Choroid plexus epithelial cell (primary cell): ENCODE measurements at regions not wholly inside any gene's neighbourhood (a gene's known extent, or its start where the extent isn't known, plus 50 kb on each side); places are given as distances from the start of the nearest gene placed in this dataset.

Experiments used
- DNase-seq: peaks from one replicate; pipeline ENCODE4 v3.0.0-alpha.2; 2010; ENCODE audit warnings: low read depth
- H3K4me3 ChIP-seq: 2 replicates; pipeline ENCODE4 v1.5.1; 2011; ENCODE audit warnings: low read depth, mild to moderate bottlenecking, control low read depth, low read length, moderate library complexity
- TF ChIP-seq, protein P1 (sequence below): conservative IDR thresholded peaks from 2 replicates; pipeline ENCODE4 v1.5.1; 2011; ENCODE audit warnings: low read depth, mild to moderate bottlenecking, control low read depth, inconsistent platforms, low read length, moderate library complexity

GRCh38 chr16:77581706-77582105 is 140.6 kb upstream of the NUDT7 start:
- TF ChIP-seq, protein P1, sequence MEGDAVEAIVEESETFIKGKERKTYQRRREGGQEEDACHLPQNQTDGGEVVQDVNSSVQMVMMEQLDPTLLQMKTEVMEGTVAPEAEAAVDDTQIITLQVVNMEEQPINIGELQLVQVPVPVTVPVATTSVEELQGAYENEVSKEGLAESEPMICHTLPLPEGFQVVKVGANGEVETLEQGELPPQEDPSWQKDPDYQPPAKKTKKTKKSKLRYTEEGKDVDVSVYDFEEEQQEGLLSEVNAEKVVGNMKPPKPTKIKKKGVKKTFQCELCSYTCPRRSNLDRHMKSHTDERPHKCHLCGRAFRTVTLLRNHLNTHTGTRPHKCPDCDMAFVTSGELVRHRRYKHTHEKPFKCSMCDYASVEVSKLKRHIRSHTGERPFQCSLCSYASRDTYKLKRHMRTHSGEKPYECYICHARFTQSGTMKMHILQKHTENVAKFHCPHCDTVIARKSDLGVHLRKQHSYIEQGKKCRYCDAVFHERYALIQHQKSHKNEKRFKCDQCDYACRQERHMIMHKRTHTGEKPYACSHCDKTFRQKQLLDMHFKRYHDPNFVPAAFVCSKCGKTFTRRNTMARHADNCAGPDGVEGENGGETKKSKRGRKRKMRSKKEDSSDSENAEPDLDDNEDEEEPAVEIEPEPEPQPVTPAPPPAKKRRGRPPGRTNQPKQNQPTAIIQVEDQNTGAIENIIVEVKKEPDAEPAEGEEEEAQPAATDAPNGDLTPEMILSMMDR: no peak
- DNase-seq: peak; percentile 73
- no peak overlapping the region for H3K4me3 ChIP-seq

- TF ChIP-seq, protein P1: peak; percentile 89
- H3K4me3 ChIP-seq: no peak overlapping the region
- peak; percentile 87 for DNase-seq
Measured at GRCh38 chr16:77584205-77584859, 138.0 kb upstream of the NUDT7 start.

- TF ChIP-seq, protein P1: no peak
- peak; percentile 93 for DNase-seq
- H3K4me3 ChIP-seq: no peak overlapping the region
Measured at GRCh38 chr16:77585379-77586251, 136.7 kb upstream of the NUDT7 start.

GRCh38 chr16:77588389-77588788 is 133.9 kb upstream of the NUDT7 start:
- TF ChIP-seq, protein P1: no peak
- H3K4me3 ChIP-seq: no peak overlapping the region
- DNase-seq: no peak

- TF ChIP-seq, protein P1: no peak
- DNase-seq: peak; percentile 59
- H3K4me3 ChIP-seq: no peak overlapping the region
Measured at GRCh38 chr16:77589071-77589765, 133.1 kb upstream of the NUDT7 start.

GRCh38 chr16:77590707-77591106 is 131.6 kb upstream of the NUDT7 start:
- DNase-seq: no peak
- TF ChIP-seq, protein P1: no peak
- no peak overlapping the region for H3K4me3 ChIP-seq
